H4 (cell line): ENCODE measurements at regions not wholly inside any gene's neighbourhood (a gene's known extent, or its start where the extent isn't known, plus 50 kb on each side); places are given as distances from the start of the nearest gene placed in this dataset.
"Not testable (repeated sequence)": the region's sequence is repeated elsewhere in the genome, so short reads cannot be mapped to it uniquely, and the experiment has no call there.

Experiments
- DNase-seq: peaks from one replicate; pipeline ENCODE4 v3.0.0-alpha.2; 2015; ENCODE audit warnings: low spot score

DNA sequence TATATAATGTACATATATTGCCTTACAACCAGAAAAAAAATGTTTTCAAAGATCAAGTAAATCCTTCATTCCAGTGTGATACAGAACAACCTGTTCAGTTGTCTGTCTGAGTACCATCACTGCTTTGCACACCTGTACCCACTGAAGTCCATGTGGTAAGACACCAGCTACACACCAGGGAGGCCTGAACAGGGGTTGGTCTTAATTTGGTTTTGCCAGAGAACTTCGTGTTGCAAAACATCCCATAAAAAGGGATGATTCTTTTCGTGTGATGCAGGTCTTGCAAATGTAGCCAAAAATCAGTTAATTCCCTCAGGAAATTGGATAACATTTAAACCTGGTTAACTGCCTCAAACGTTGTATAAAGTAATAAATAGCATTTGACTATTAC, 73.7 kb upstream of the SLC1A4 start:
- DNase-seq: no peak

DNA sequence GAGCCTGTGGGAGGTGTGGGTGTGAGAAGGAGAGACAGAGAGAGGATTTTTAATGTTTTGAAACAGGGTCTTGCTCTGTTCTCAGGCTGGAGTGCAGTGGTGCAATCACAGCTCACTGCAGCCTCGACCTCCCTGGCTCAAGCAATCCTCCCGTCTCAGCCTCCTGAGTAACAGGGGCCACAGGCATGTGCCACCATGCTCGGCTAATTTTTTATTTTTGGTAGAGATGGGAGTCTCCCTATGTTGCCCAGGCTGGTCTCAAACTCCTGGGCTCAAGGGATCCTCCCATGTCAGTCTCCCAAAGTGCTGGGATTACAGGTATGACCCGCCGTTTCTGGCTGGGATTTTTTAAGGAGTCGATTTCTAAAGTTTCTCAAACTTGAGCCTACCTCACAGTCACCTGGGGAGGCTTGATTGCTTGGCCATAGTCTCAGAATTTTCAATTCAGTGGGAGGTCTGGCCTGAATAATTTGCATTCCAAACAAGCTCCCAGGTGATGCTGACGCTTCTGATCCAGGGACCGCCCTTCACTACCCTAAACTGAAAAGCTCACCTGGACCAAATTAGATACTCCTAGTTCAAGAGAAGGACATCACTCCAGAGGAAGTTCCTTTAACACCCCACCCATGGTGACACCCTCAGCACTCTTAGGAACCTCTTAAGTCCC, 70.8 kb upstream of the SLC1A4 start:
- no peak for DNase-seq

GRCh38 chr2:64919261-64919660, 69.9 kb upstream of the SLC1A4 start:
- DNase-seq: no peak

GRCh38 chr2:64922482-64923384, 66.5 kb upstream of the SLC1A4 start:
- no peak for DNase-seq

DNA sequence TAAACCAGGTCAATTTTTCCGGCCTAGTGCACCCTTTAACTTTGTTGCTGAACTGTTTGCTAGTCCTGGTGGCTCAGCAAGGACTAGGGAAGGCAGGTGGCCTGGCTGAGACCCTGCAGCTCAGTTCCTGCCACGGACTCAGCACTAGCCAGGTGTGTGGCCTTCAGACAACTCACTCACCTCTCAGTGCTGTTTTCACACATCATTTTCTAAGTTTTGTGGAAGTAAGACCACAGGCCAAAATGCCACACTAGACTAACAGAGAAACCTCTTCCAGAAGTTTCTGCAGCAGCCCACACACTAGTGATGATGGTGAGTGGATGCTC, 65.9 kb upstream of the SLC1A4 start:
- no peak for DNase-seq

- DNase-seq: no peak
Observed at GRCh38 chr2:64924170-64924934, 64.8 kb upstream of the SLC1A4 start.

DNA sequence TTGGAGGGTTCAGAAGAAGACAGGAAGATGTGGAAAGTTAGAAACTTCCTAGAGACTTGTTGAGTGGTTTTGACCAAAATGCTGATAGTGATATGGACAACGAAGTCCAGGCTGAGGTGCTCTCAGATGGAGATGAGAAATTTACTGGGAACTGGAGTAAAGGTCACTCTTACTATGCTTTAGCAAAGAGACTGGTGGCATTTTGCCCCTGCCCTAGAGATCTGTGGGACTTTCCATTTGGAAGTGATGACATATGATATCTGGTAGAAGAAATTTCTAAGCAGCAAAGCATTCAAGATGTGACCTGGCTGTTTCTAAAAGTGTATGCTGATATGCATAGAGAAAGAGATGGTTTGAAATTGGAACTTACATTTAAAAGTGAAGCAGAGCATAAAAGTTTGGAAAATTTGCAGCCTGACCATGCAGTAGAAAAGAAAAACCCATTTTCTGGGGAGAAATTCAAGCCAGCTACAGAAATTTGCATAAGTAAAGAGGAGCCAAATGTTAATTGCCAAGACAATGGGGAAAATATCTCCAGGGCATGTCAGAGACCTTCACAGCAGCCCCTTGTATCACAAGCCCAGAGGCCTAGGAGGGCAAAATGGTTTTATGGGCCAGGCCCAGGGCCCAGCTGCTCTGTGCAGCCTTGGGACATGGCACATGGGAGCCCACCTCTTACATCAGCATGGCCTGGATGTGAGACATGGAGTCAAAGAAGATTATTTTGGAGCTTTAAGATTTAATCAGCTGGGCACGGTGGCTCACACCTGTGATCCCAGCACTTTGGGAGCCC, 63.1 kb upstream of the SLC1A4 start:
- DNase-seq: not testable (repeated sequence)

- no peak for DNase-seq
Observed at GRCh38 chr2:64928813-64929212, 60.4 kb upstream of the SLC1A4 start.

DNA sequence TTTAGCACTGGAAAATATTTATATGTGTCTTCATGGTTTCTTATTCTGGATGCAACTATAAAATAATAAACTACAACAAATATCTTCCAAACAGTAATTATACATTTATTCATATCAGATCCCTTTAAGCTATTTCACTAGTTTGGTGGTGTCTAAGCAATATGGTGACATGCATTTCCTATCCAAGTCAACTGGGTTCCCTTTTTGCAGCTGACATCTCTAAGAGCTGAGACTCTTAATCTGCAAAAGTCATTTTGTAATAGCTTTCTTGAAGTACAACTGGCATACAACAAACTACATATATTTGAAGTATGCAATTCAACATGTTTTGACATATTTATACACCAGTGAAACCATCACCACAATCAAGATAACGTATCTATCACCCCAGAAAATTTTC, 59.9 kb upstream of the SLC1A4 start:
- DNase-seq: no peak

GRCh38 chr2:64930258-64930671, 58.9 kb upstream of the SLC1A4 start:
- no peak for DNase-seq

GRCh38 chr2:64931246-64932115, 57.7 kb upstream of the SLC1A4 start:
- no peak for DNase-seq

GRCh38 chr2:64932116-64932370, 57.2 kb upstream of the SLC1A4 start:
- DNase-seq: no peak

- no peak for DNase-seq
Observed at GRCh38 chr2:64932371-64933216, 56.6 kb upstream of the SLC1A4 start.

GRCh38 chr2:64934530-64934929, 54.7 kb upstream of the SLC1A4 start:
- DNase-seq: no peak

GRCh38 chr2:64936809-64937208, 52.4 kb upstream of the SLC1A4 start:
- no peak for DNase-seq

DNA sequence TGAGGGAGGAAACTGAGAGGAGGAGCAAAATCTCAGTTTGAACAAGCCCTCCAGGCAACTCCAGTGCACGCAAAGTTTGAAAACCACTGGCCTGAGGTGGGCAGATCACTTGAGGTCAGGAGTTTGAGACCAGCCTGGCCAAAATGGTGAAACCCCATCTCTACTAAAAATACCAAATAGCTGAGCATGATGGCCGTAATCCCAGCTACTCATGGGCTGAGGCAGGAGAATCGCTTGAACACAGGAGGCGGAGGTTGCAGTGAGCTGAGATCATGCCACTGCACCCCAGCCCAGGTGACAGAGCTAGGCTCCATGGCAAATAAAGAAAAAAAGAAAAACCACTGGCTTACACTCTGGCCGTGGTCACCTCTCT, 51.9 kb upstream of the SLC1A4 start:
- DNase-seq: not testable (repeated sequence)

GRCh38 chr2:64937687-64938491, 51.3 kb upstream of the SLC1A4 start:
- DNase-seq: no peak

DNA sequence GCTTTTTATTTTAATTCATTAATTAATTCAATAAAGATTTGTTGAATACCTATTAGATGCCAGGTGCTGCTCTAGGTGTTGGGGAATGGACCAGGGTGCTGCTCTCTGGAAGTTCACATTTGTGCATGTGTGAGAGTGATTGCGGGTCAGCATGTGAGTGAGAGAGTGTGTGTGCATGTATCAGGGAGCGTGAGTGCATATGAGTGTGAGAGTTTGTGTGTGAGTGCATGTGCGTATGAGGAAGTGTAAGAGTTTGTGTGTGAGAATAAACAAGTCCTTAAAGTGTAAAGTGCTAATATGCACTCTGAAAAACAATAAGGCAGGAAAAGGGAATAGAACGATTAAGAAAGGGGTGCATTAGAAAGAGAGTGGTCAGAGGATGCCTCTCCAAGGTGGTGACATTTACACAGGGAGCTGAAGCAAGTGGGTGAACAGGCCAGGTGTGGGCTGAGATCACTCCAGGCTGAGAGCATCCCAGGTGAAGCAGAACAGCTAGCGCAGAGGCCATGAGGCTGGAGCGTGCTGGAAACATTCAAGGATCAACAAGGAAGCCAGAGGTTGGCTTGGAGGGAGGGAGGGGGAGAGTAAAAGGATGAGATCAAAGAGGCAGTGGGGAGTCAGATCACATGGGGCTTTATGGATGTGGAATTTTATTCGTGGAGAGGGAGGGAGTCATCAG, 50.5 kb upstream of the SLC1A4 start:
- DNase-seq: no peak
